HG03442 (cell line): ENCODE measurements at regions not wholly inside any gene's neighbourhood (a gene's known extent, or its start where the extent isn't known, plus 50 kb on each side); places are given as distances from the start of the nearest gene placed in this dataset.
A peak's percentile ranks its signal among the peaks of the same experiment; 100 is the strongest.
"Not testable (repeated sequence)": the region's sequence is repeated elsewhere in the genome, so short reads cannot be mapped to it uniquely, and the experiment has no call there.

Experiments
- ATAC-seq: cut with Tn5 transposase; IDR thresholded peaks from one replicate; pipeline ENCODE4 v1.9.1; 2021; ENCODE audit warnings: mild to moderate bottlenecking, moderate library complexity; ENCODE audit not compliant: unreplicated experiment

- ATAC-seq, result no peak
These were observed 53.5 kb upstream of the EPB41L4A start for GRCh38 chr5:112472614-112473013.

- no peak for ATAC-seq
These were observed 54.9 kb upstream of the EPB41L4A start for GRCh38 chr5:112473989-112474388.

- no peak for ATAC-seq
These were observed 56.8 kb upstream of the EPB41L4A start for GRCh38 chr5:112475747-112476365.

DNA sequence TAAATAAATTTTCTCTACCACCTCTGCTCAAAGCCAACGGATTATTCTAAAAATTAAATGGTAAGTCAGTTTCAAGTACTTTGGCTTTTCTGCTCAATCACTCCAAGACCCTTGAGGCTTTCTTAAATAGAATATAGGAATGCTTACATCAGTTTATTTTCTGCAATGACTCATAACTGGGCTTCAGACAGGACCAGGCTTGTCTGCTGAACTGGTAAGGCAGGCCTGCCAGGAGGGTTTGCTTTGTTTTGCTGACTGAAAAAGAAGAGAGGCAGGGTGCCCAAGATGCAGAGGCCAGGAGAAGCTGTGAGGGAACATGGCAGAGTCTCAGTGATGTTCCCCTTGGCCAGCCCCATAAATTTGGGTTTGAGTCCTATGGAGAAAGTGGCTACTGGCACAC, 60.3 kb upstream of the EPB41L4A start:
- peak; percentile 80 for ATAC-seq

- ATAC-seq, result no peak
These were observed 61.4 kb upstream of the EPB41L4A start for GRCh38 chr5:112480501-112480900.

- no peak for ATAC-seq
These were observed 64.6 kb upstream of the EPB41L4A start for GRCh38 chr5:112483704-112484103.

GRCh38 chr5:112485934-112486355, 66.9 kb upstream of the EPB41L4A start:
- no peak for ATAC-seq

DNA sequence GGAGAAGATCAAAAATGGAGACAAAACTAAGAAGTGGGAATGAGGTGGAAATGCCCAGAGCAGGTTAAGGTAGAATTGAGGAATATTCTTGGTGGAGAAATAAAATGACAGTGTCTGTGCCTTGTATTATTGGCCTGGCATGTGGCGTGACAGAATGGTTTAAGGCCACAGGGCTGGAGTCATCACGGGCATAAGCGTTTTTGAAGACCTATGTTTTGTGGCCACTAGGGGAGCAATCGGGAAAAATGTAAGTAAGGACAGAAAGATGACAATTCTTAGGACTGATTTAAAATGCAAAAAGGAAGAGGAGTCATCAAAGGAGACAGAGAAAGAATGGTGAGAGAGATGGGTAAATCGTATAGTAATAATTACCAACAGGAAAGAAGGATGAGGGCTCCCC, 72.2 kb upstream of the EPB41L4A start:
- no peak for ATAC-seq

DNA sequence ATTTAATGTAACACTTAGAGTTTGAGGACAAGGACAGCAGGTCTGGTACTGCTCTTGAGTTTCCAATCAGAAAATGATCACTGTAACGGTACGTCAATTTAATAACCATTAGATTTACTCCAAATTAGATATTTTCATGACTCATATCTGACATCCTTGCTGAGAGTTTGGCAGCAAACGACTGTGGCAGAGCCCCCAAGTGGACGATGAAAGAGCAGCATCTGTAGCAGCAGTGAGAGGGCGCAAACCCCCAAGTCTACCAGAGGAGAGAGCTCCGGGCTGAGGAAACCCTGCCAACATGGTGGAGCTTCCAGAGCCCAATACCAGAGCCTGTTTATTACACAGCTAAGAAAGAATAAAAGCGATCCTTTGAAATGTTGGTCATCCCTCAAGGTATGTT, 73.2 kb upstream of the EPB41L4A start:
- ATAC-seq, result peak; percentile 100

DNA sequence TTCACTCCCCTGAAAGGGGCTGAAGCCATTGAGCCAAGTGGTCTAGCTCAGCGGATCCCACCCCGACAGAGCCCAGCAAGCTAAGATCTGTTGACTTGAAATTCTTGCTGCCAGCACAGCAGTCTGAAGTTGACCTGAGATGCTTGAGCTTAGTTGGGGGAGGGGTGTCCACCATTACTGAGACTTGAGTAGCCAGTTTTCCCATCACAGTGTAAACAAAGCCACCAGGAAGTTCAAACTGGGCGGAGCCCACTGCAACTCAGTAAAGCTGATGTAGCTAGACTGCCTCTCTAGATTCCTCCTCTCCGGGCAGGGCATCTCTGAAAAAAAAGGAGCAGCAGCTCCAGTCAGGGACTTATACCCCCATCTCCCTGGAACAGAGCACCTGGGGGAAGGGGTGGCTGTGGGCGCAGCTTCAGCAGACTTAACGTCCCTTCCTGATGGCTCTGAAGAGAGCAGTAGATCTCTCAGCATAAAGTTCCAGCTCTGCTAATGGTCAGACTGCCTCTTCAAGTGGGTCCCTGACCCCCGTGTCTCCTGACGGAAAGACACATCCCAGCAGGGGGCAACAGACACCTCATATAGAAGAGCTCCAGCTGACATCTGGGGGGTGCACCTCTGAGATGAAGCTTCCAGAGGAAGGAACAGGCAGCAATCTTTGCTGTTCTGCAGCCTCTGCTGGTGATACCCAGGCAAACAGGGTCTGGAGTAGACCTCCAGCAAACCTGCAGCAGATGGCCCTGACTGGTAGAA, 84.8 kb upstream of the EPB41L4A start:
- not testable (repeated sequence) for ATAC-seq

GRCh38 chr5:112509097-112509496, 90.0 kb upstream of the EPB41L4A start:
- ATAC-seq, result not testable (repeated sequence)

- ATAC-seq, result no peak
These were observed 92.8 kb upstream of the EPB41L4A start for GRCh38 chr5:112511920-112512319.

- no peak for ATAC-seq
These were observed 93.8 kb upstream of the EPB41L4A start for GRCh38 chr5:112512901-112513300.

GRCh38 chr5:112514111-112514510, 95.0 kb upstream of the EPB41L4A start:
- no peak for ATAC-seq

GRCh38 chr5:112520474-112520873, 101.4 kb upstream of the EPB41L4A start:
- not testable (repeated sequence) for ATAC-seq

GRCh38 chr5:112522891-112523673, 104.0 kb upstream of the EPB41L4A start:
- peak; percentile 70 for ATAC-seq

GRCh38 chr5:112523674-112524263, 104.7 kb upstream of the EPB41L4A start:
- peak; percentile 58 for ATAC-seq

- no peak for ATAC-seq
These were observed 106.1 kb upstream of the EPB41L4A start for GRCh38 chr5:112525217-112525616.

GRCh38 chr5:112528928-112529327, 109.9 kb upstream of the EPB41L4A start:
- no peak for ATAC-seq

DNA sequence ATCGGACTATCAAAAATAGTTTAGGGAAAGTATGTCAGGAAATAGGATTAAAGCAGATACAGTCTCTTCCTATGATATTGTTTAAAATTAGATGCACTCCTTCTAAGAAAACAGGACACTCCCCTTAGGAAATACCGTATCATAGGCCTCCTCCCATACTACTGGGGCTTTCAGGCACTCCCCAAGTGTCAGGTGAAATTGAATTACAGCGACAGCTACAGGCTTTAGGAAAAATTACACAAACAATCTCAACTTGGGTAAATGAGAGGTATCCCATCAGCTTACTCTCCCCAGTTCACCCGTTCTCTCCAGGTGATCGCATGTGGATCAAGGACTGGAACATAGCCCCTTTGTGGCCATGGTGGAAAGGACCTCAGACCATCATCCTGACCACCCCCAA, 110.4 kb upstream of the EPB41L4A start:
- no peak for ATAC-seq

GRCh38 chr5:112532654-112533360, 113.7 kb upstream of the EPB41L4A start:
- peak; percentile 43 for ATAC-seq
